ENCODE measurements at regions not wholly inside any gene's neighbourhood (a gene's known extent, or its start where the extent isn't known, plus 50 kb on each side); places are given as distances from the start of the nearest gene placed in this dataset.
"Not testable (repeated sequence)": the region's sequence is repeated elsewhere in the genome, so short reads cannot be mapped to it uniquely, and the experiment has no call there.

- DNase-seq (ENCODE audit: low read depth): no peak
Measured at GRCh38 chr6:149127212-149127611, 190.3 kb upstream of the TAB2 start.

GRCh38 chr6:149128489-149129145 is 188.9 kb upstream of the TAB2 start:
- no peak for DNase-seq (ENCODE audit: low read depth)

- DNase-seq (ENCODE audit: low read depth): no peak
Measured at GRCh38 chr6:149129371-149130077, 188.0 kb upstream of the TAB2 start.

GRCh38 chr6:149130090-149130489 is 187.4 kb upstream of the TAB2 start:
- no peak for DNase-seq (ENCODE audit: low read depth)

GRCh38 chr6:149130508-149130907 is 187.0 kb upstream of the TAB2 start:
- no peak for DNase-seq (ENCODE audit: low read depth)

GRCh38 chr6:149131891-149132290 is 185.6 kb upstream of the TAB2 start:
- no peak for DNase-seq (ENCODE audit: low read depth)

- DNase-seq (ENCODE audit: low read depth): no peak
Measured at GRCh38 chr6:149132336-149132735, 185.2 kb upstream of the TAB2 start.

- DNase-seq (ENCODE audit: low read depth): no peak
Measured at GRCh38 chr6:149134511-149134933, 183.0 kb upstream of the TAB2 start.

- no peak for DNase-seq (ENCODE audit: low read depth)
Measured at GRCh38 chr6:149135809-149136208, 181.7 kb upstream of the TAB2 start.

GRCh38 chr6:149136273-149136912 is 181.1 kb upstream of the TAB2 start:
- no peak for DNase-seq (ENCODE audit: low read depth)

GRCh38 chr6:149136913-149137286 is 180.6 kb upstream of the TAB2 start:
- DNase-seq (ENCODE audit: low read depth): no peak

- DNase-seq (ENCODE audit: low read depth): no peak
Measured at GRCh38 chr6:149137594-149137993, 179.9 kb upstream of the TAB2 start.

- DNase-seq (ENCODE audit: low read depth): no peak
Measured at GRCh38 chr6:149138089-149138488, 179.4 kb upstream of the TAB2 start.

GRCh38 chr6:149138699-149139294 is 178.7 kb upstream of the TAB2 start:
- no peak for DNase-seq (ENCODE audit: low read depth)

GRCh38 chr6:149139782-149140136 is 177.8 kb upstream of the TAB2 start:
- no peak for DNase-seq (ENCODE audit: low read depth)

GRCh38 chr6:149140137-149140909 is 177.2 kb upstream of the TAB2 start:
- no peak for DNase-seq (ENCODE audit: low read depth)

- no peak for DNase-seq (ENCODE audit: low read depth)
Measured at GRCh38 chr6:149140910-149141290, 176.6 kb upstream of the TAB2 start.

- no peak for DNase-seq (ENCODE audit: low read depth)
Measured at GRCh38 chr6:149142924-149143429, 174.5 kb upstream of the TAB2 start.

GRCh38 chr6:149145800-149146199 is 171.7 kb upstream of the TAB2 start:
- not testable (repeated sequence) for DNase-seq (ENCODE audit: low read depth)

GRCh38 chr6:149147195-149147594 is 170.3 kb upstream of the TAB2 start:
- DNase-seq (ENCODE audit: low read depth): no peak

- DNase-seq (ENCODE audit: low read depth): no peak
Measured at GRCh38 chr6:149147938-149148718, 169.4 kb upstream of the TAB2 start.

All from stimulated activated CD8-positive, alpha-beta memory T cell treated with anti-CD3 and anti-CD28 coated beads, Interleukin-4, amount 100 ng/mL, for 24 hours (primary cell).